ENCODE measurements at regions not wholly inside any gene's neighbourhood (a gene's known extent, or its start where the extent isn't known, plus 50 kb on each side); places are given as distances from the start of the nearest gene placed in this dataset.
"Not testable (repeated sequence)": the region's sequence is repeated elsewhere in the genome, so short reads cannot be mapped to it uniquely, and the experiment has no call there.

- H3K4me1 ChIP-seq (ENCODE audit: control insufficient read depth, low read depth, low read length): no peaks in the 10 kb centered on the region
- no peak overlapping the region for H3K9ac ChIP-seq (ENCODE audit: low read length)
- no peaks in the 10 kb centered on the region for H3K36me3 ChIP-seq (ENCODE audit: control insufficient read depth, low read depth, low read length)
- no peaks in the 10 kb centered on the region for H3K27me3 ChIP-seq (ENCODE audit: control insufficient read depth, insufficient read depth, low read length)
- H3K27ac ChIP-seq (ENCODE audit: low read length): no peak overlapping the region
- H3K9me3 ChIP-seq (ENCODE audit: control insufficient read depth, low read depth, low read length): no peaks in the 10 kb centered on the region
- H3K4me3 ChIP-seq (ENCODE audit: low read length): no peak overlapping the region
These were observed 278.6 kb downstream of the ABCC12 start for GRCh38 chr16:47877166-47877565.

GRCh38 chr16:47876511-47876910 is 279.3 kb downstream of the ABCC12 start:
- H3K4me3 ChIP-seq (ENCODE audit: low read length): no peak overlapping the region
- H3K27ac ChIP-seq (ENCODE audit: low read length): no peak overlapping the region
- no peaks in the 10 kb centered on the region for H3K9me3 ChIP-seq (ENCODE audit: control insufficient read depth, low read depth, low read length)
- no peaks in the 10 kb centered on the region for H3K27me3 ChIP-seq (ENCODE audit: control insufficient read depth, insufficient read depth, low read length)
- no peaks in the 10 kb centered on the region for H3K4me1 ChIP-seq (ENCODE audit: control insufficient read depth, low read depth, low read length)
- H3K36me3 ChIP-seq (ENCODE audit: control insufficient read depth, low read depth, low read length): no peaks in the 10 kb centered on the region
- H3K9ac ChIP-seq (ENCODE audit: low read length): no peak overlapping the region

- H3K27ac ChIP-seq (ENCODE audit: low read length): no peak overlapping the region
- H3K9me3 ChIP-seq (ENCODE audit: control insufficient read depth, low read depth, low read length): no peaks in the 10 kb centered on the region
- no peaks in the 10 kb centered on the region for H3K4me1 ChIP-seq (ENCODE audit: control insufficient read depth, low read depth, low read length)
- no peak overlapping the region for H3K4me3 ChIP-seq (ENCODE audit: low read length)
- H3K9ac ChIP-seq (ENCODE audit: low read length): no peak overlapping the region
- no peaks in the 10 kb centered on the region for H3K27me3 ChIP-seq (ENCODE audit: control insufficient read depth, insufficient read depth, low read length)
- H3K36me3 ChIP-seq (ENCODE audit: control insufficient read depth, low read depth, low read length): no peaks in the 10 kb centered on the region
These were observed 282.4 kb downstream of the ABCC12 start for GRCh38 chr16:47873434-47873833.

DNA sequence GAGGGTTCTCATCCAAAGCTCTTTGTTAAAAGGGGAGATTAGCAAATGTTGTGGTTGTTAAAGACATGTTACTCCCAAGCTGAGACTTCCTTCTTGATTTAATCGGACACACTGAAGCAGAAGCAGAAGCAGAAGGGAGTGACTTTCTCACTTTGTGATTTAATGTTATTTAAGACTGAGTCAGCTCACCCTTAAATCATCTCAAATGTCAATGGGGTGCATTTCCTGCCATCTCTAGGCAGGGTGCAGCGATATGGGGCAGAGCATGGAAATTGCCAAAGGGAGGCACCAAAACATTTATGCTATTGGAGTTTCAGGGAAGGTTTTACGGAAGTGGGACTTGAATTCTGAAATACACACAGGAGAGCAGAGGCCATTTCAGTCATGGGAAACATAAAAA is 283.6 kb downstream of the ABCC12 start:
- H3K4me1 ChIP-seq (ENCODE audit: control insufficient read depth, low read depth, low read length): no peaks in the 10 kb centered on the region
- no peaks in the 10 kb centered on the region for H3K36me3 ChIP-seq (ENCODE audit: control insufficient read depth, low read depth, low read length)
- H3K4me3 ChIP-seq (ENCODE audit: low read length): no peak overlapping the region
- H3K9me3 ChIP-seq (ENCODE audit: control insufficient read depth, low read depth, low read length): no peaks in the 10 kb centered on the region
- no peak overlapping the region for H3K27ac ChIP-seq (ENCODE audit: low read length)
- no peak overlapping the region for H3K9ac ChIP-seq (ENCODE audit: low read length)
- H3K27me3 ChIP-seq (ENCODE audit: control insufficient read depth, insufficient read depth, low read length): no peaks in the 10 kb centered on the region

- Histone ChIP-seq H3K27me3 (ENCODE audit: control insufficient read depth, insufficient read depth, low read length) (peaks cover 11% of the 10 kb centered on the region), H3K4me3 (ENCODE audit: low read length) (no peak overlapping the region), H3K27ac (ENCODE audit: low read length) (no peak overlapping the region), H3K36me3 (ENCODE audit: control insufficient read depth, low read depth, low read length) (no peaks in the 10 kb centered on the region), H3K4me1 (ENCODE audit: control insufficient read depth, low read depth, low read length) (peaks cover 17% of the 10 kb centered on the region), H3K9me3 (ENCODE audit: control insufficient read depth, low read depth, low read length) (no peaks in the 10 kb centered on the region), H3K9ac (ENCODE audit: low read length) (no peak overlapping the region)
These were observed 289.4 kb downstream of the ABCC12 start for GRCh38 chr16:47866423-47866822.

DNA sequence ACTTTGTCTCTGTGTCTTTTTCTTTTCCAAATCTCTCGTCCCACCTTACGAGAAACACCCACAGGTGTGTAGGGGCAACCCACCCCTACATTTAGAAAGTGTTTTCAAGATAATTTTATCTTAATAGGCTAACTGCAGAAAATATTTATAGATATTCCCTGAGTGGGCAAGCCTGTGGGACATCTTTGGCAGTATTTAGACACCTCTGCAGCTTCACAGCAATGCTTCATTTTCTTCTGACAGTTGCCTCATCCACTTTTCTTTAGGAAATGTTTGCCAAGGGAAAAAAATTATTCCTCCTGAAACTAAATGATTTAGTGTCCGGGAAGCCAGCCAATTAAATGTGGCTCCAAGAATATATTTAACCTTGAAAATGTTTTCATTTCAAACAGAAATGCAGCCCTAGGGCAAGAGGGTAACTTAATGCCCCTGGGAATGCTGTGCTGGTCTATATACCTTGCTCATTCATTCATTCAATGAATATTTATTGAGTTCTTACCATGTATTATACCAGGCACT is 290.4 kb downstream of the ABCC12 start:
- Histone ChIP-seq H3K9ac (ENCODE audit: low read length) (no peak overlapping the region), H3K4me1 (ENCODE audit: control insufficient read depth, low read depth, low read length) (peaks cover 17% of the 10 kb centered on the region), H3K27ac (ENCODE audit: low read length) (no peak overlapping the region)

DNA sequence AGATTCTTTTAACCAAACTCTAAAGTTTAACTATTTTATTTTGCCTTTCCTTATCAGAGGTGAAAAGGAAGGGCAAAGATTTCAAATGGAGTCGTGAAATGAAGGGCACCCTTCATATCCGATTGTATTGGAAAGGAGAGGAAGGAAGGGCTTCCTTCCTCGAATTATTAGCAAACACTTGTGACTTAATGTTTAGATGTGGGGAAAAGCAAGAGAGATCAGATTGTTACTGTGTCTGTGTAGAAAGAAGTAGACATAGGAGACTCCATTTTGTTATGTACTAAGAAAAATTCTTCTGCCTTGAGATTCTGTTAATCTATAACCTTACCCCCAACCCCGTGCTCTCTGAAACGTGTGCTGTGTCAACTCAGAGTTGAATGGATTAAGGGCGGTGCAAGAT is 291.5 kb downstream of the ABCC12 start:
- H3K36me3 ChIP-seq (ENCODE audit: control insufficient read depth, low read depth, low read length); H3K9ac ChIP-seq (ENCODE audit: low read length); H3K9me3 ChIP-seq (ENCODE audit: control insufficient read depth, low read depth, low read length); H3K27ac ChIP-seq (ENCODE audit: low read length); H3K4me3 ChIP-seq (ENCODE audit: low read length): not testable (repeated sequence)
- peaks cover 11% of the 10 kb centered on the region for H3K27me3 ChIP-seq (ENCODE audit: control insufficient read depth, insufficient read depth, low read length)
- peaks cover 17% of the 10 kb centered on the region for H3K4me1 ChIP-seq (ENCODE audit: control insufficient read depth, low read depth, low read length)

More for the DNA sequence above, 290.4 kb downstream of the ABCC12 start:
- H3K36me3 ChIP-seq (ENCODE audit: control insufficient read depth, low read depth, low read length): no peaks in the 10 kb centered on the region
- H3K9me3 ChIP-seq (ENCODE audit: control insufficient read depth, low read depth, low read length): no peaks in the 10 kb centered on the region
- H3K27me3 ChIP-seq (ENCODE audit: control insufficient read depth, insufficient read depth, low read length): peaks cover 11% of the 10 kb centered on the region
- H3K4me3 ChIP-seq (ENCODE audit: low read length): no peak overlapping the region

GRCh38 chr16:47861999-47862398 is 293.8 kb downstream of the ABCC12 start:
- Histone ChIP-seq H3K9me3 (ENCODE audit: control insufficient read depth, low read depth, low read length) (no peaks in the 10 kb centered on the region), H3K4me1 (ENCODE audit: control insufficient read depth, low read depth, low read length) (peaks cover 17% of the 10 kb centered on the region), H3K27ac (ENCODE audit: low read length) (no peak overlapping the region), H3K36me3 (ENCODE audit: control insufficient read depth, low read depth, low read length) (no peaks in the 10 kb centered on the region), H3K9ac (ENCODE audit: low read length) (no peak overlapping the region), H3K27me3 (ENCODE audit: control insufficient read depth, insufficient read depth, low read length) (peaks cover 11% of the 10 kb centered on the region), H3K4me3 (ENCODE audit: low read length) (no peak overlapping the region)

DNA sequence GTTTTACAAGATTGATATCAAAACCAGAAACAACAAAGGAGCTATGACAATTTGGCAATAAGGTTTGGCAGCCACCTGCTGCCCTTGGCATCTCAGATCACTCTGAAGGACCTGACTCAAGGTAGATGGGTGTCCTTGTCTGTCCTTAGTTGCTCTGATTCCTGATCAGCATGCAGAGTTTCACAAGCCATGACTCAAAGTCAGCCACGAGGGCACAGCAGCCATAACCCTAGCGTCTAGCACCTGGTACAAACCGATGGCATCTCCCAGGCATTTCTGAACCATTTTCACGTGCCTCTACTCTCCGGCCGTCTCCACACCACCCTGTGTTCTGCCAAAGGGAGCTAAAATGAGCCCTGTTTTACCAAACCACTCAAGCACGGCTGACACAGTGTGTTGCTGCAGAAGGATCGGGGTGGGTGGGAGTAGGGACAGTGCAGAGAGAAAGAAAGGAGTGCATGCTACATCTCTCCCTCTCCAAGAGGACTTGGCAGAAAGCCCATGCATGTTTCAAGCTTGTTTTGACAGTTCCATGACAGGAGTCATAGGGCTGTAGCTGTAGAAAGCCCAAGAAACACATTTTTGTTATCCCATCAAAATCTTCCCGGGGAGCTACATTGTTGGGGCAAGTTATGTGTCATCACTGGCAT is 297.3 kb downstream of the ABCC12 start:
- Histone ChIP-seq H3K4me1 (ENCODE audit: control insufficient read depth, low read depth, low read length) (no peaks in the 10 kb centered on the region), H3K27ac (ENCODE audit: low read length) (no peak overlapping the region), H3K27me3 (ENCODE audit: control insufficient read depth, insufficient read depth, low read length) (peaks cover 3% of the 10 kb centered on the region), H3K36me3 (ENCODE audit: control insufficient read depth, low read depth, low read length) (no peaks in the 10 kb centered on the region), H3K9ac (ENCODE audit: low read length) (no peak overlapping the region), H3K4me3 (ENCODE audit: low read length) (no peak overlapping the region), H3K9me3 (ENCODE audit: control insufficient read depth, low read depth, low read length) (no peaks in the 10 kb centered on the region)

GRCh38 chr16:47855431-47855830 is 300.4 kb downstream of the ABCC12 start:
- no peak overlapping the region for H3K9ac ChIP-seq (ENCODE audit: low read length)
- H3K4me3 ChIP-seq (ENCODE audit: low read length): no peak overlapping the region
- no peaks in the 10 kb centered on the region for H3K4me1 ChIP-seq (ENCODE audit: control insufficient read depth, low read depth, low read length)
- no peak overlapping the region for H3K27ac ChIP-seq (ENCODE audit: low read length)
- no peaks in the 10 kb centered on the region for H3K36me3 ChIP-seq (ENCODE audit: control insufficient read depth, low read depth, low read length)
- H3K9me3 ChIP-seq (ENCODE audit: control insufficient read depth, low read depth, low read length): no peaks in the 10 kb centered on the region
- H3K27me3 ChIP-seq (ENCODE audit: control insufficient read depth, insufficient read depth, low read length): no peaks in the 10 kb centered on the region

DNA sequence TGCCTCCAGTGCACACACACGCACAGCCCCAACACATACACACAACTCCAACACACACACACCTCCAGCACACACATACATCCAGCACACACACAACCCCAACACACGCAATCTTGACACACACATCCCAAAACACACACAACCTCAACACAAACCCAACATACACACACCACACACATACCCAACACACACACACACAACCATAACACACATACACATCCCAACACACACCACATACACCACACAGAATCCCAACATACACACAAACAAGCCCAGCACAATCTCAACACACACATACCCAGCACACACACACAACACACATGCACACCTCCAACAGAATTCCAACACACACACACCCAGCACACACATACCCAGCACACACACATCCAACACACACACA is 301.1 kb downstream of the ABCC12 start:
- H3K27ac ChIP-seq (ENCODE audit: low read length): no peak overlapping the region
- no peak overlapping the region for H3K9ac ChIP-seq (ENCODE audit: low read length)
- H3K9me3 ChIP-seq (ENCODE audit: control insufficient read depth, low read depth, low read length): no peaks in the 10 kb centered on the region
- H3K27me3 ChIP-seq (ENCODE audit: control insufficient read depth, insufficient read depth, low read length): peaks cover 6% of the 10 kb centered on the region
- no peak overlapping the region for H3K4me3 ChIP-seq (ENCODE audit: low read length)
- no peaks in the 10 kb centered on the region for H3K4me1 ChIP-seq (ENCODE audit: control insufficient read depth, low read depth, low read length)
- H3K36me3 ChIP-seq (ENCODE audit: control insufficient read depth, low read depth, low read length): no peaks in the 10 kb centered on the region

DNA sequence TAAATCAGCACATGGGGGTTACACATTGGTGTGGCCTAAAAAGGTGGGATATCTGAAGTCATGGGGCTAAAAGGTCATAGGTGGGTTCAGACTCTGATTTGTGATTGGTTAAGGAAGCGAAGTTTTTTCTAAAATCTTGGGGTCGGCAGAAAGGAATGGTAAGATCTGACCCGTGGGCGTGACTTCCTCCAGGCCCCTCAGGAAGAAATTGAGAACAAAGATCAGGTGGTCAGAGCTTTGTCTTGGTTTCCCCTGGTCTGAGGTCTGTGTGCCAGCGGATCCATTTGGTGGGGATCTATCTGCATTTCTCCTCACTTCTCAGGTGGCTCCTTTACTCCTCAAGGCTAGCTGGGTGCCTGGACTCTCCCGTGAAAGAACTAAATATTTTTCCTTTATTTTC is 302.8 kb downstream of the ABCC12 start:
- H3K4me1 ChIP-seq (ENCODE audit: control insufficient read depth, low read depth, low read length): peaks cover 15% of the 10 kb centered on the region
- H3K27ac ChIP-seq (ENCODE audit: low read length): no peak overlapping the region
- H3K27me3 ChIP-seq (ENCODE audit: control insufficient read depth, insufficient read depth, low read length): peaks cover 11% of the 10 kb centered on the region
- H3K9ac ChIP-seq (ENCODE audit: low read length): no peak overlapping the region
- H3K9me3 ChIP-seq (ENCODE audit: control insufficient read depth, low read depth, low read length): no peaks in the 10 kb centered on the region
- no peaks in the 10 kb centered on the region for H3K36me3 ChIP-seq (ENCODE audit: control insufficient read depth, low read depth, low read length)
- H3K4me3 ChIP-seq (ENCODE audit: low read length): no peak overlapping the region

Data from iPS-18a (cell line).